K562 (cell line): ENCODE measurements at regions not wholly inside any gene's neighbourhood (a gene's known extent, or its start where the extent isn't known, plus 50 kb on each side); places are given as distances from the start of the nearest gene placed in this dataset.

Experiments used
- ATAC-seq: fragments of 200-7000 bp; cut with Tn5 transposase; 3 replicates; pipeline ENCODE4 v1.9.1; 2020; ENCODE audit warnings: moderate library complexity
- BruUV-seq: library from RNA; stranded (reverse); fragments of 400-500 nt; replicated peaks from 2 replicates; lab custom pipeline; 2021; lab: Mats Ljungman, UMichigan
- CTCF ChIA-PET: fragments of 300-600 bp; formaldehyde crosslinking; extraction: SDS; loops from one replicate; lab custom pipeline; 2021; ENCODE audit warnings: low intra/inter-chr PET ratio; lab: Yijun Ruan, JAX
- POLR2A ChIA-PET: fragments of 300-600, 350-650 bp; sonication (Branson Sonifier 250); formaldehyde crosslinking; extraction: SDS; loops from one replicate; lab custom pipeline; 2021; ENCODE audit warnings: antibody characterized with exemption, inconsistent platforms; lab: Yijun Ruan, JAX
- DNase-seq, 4 experiments: peaks; one replicate each; pipeline versions ENCODE4 v3.0.0 to v3.0.0-alpha.2; 2011 to 2018; ENCODE audit warnings: low spot score in 3 of 4, mixed read lengths in 3 of 4; ENCODE audit errors: extremely low read depth in 1 of 4
- FAIRE-seq: peaks from 2 replicates; lab custom pipeline; 2011; peaks lifted over from hg19 to GRCh38; lab: Jason Lieb, UNC
- H2AFZ ChIP-seq: 2 replicates; pipeline ENCODE4 v1.6.0; 2011; ENCODE audit warnings: low read depth, low read length, control low read depth, inconsistent platforms
- H3K27ac ChIP-seq: fragments of 200-600 bp; 3 replicates; pipeline ENCODE4 v1.8.0; 2011; ENCODE audit warnings: low read depth, mild to moderate bottlenecking, control low read depth, inconsistent platforms, low read length, moderate library complexity, mixed read lengths; ENCODE audit errors: extremely low read depth
- H3K27me3 ChIP-seq, 2 experiments: fragments of 300-600 bp in 1 of 2; 2 replicates in 1 of 2; 3 replicates in 1 of 2; pipeline versions ENCODE4 v1.6.0 to v1.8.0; 2011; ENCODE audit warnings: inconsistent platforms in 2 of 2, low read length in 2 of 2, mild to moderate bottlenecking in 1 of 2, mixed read lengths in 1 of 2, moderate library complexity in 1 of 2; ENCODE audit not compliant: control insufficient read depth in 2 of 2, insufficient read depth in 2 of 2
- H3K36me3 ChIP-seq: fragments of 300-600 bp; 3 replicates; pipeline ENCODE4 v1.8.0; 2011; ENCODE audit warnings: mild to moderate bottlenecking, low read length, inconsistent platforms; ENCODE audit not compliant: control insufficient read depth, insufficient read depth
- H3K4me1 ChIP-seq, 2 experiments: fragments of 200-600 bp in 1 of 2; replicated peaks in 1 of 2; 2 replicates in 1 of 2; 3 replicates in 1 of 2; pipeline versions ENCODE4 v1.5.1 to v1.8.0; 2011; ENCODE audit warnings: inconsistent platforms in 2 of 2, low read length in 2 of 2, mild to moderate bottlenecking in 1 of 2, mixed read lengths in 1 of 2, moderate library complexity in 1 of 2; ENCODE audit not compliant: control insufficient read depth in 2 of 2, insufficient read depth in 2 of 2
- H3K4me2 ChIP-seq: 2 replicates; pipeline ENCODE4 v1.6.1; 2011; ENCODE audit warnings: low read length, control low read depth, inconsistent platforms, mixed read lengths; ENCODE audit not compliant: insufficient read depth
- H3K4me3 ChIP-seq: fragments of 200-600 bp; sonication (generic), shearing (Covaris generic); 2 replicates; pipeline ENCODE4 v1.5.1; 2016; ENCODE audit warnings: control low read depth, inconsistent platforms
- H3K79me2 ChIP-seq: fragments of 200-600 bp; 3 replicates; pipeline ENCODE4 v1.8.0; 2011; ENCODE audit warnings: low read length, inconsistent platforms; ENCODE audit not compliant: control insufficient read depth, insufficient read depth
- H3K9ac ChIP-seq, 2 experiments: 2 replicates each; pipeline versions ENCODE4 v1.6.0 to v1.6.1; 2011; ENCODE audit warnings: low read depth in 2 of 2, low read length in 2 of 2, control low read depth in 1 of 2, inconsistent platforms in 1 of 2, mild to moderate bottlenecking in 1 of 2, mixed read lengths in 1 of 2; ENCODE audit not compliant: insufficient read depth in 1 of 2
- H3K9me1 ChIP-seq: one replicate; pipeline ENCODE4 v1.6.0; 2011; ENCODE audit warnings: inconsistent platforms, mild to moderate bottlenecking, low read length, moderate library complexity; ENCODE audit not compliant: control insufficient read depth, insufficient read depth
- H3K9me3 ChIP-seq: replicated peaks from 2 replicates; pipeline ENCODE4 v1.5.1; 2011; ENCODE audit warnings: low read depth, low read length, inconsistent platforms; ENCODE audit not compliant: control insufficient read depth, insufficient read depth
- H4K20me1 ChIP-seq: replicated peaks from 2 replicates; pipeline ENCODE4 v1.6.1; 2011; ENCODE audit warnings: low read length, inconsistent platforms, mixed read lengths; ENCODE audit not compliant: control insufficient read depth, insufficient read depth
- BRCA1 ChIP-seq, 2 experiments: fragments of 450-650 bp in 1 of 2; sonication (generic) in 1 of 2; formaldehyde crosslinking in 1 of 2; IDR thresholded peaks; 2 replicates each; pipeline versions ENCODE4 v1.5.0 to v1.6.1; 2017 to 2020; ENCODE audit warnings: mild to moderate bottlenecking in 1 of 2, missing genetic modification reagents in 1 of 2
- FUS ChIP-seq: fragments of 200-400 bp; formaldehyde crosslinking; optimal IDR thresholded peaks from 2 replicates; pipeline ENCODE3; 2017; ENCODE audit warnings: low read depth, low read length
- GTF2F1 ChIP-seq: IDR thresholded peaks from 2 replicates; pipeline ENCODE4 v1.6.1; 2011; ENCODE audit warnings: low read depth, low read length, improper control_type of control experiment
- IRF2 ChIP-seq: sonication (generic); formaldehyde crosslinking; IDR thresholded peaks from 2 replicates; pipeline ENCODE4 v1.8.1; 2022; ENCODE audit warnings: mild to moderate bottlenecking, missing genetic modification reagents
- NR1H2 ChIP-seq: sonication (generic); formaldehyde crosslinking; IDR thresholded peaks from 2 replicates; pipeline ENCODE4 v1.4.0; 2020; ENCODE audit warnings: mild to moderate bottlenecking, missing genetic modification reagents
- PCBP1 ChIP-seq: fragments of 200-400 bp; formaldehyde crosslinking; IDR thresholded peaks from 2 replicates; pipeline ENCODE4 v1.6.1; 2018; ENCODE audit warnings: mild to moderate bottlenecking, low read depth, low read length; ENCODE audit not compliant: poor library complexity, severe bottlenecking
- POLR2AphosphoS5 ChIP-seq: IDR thresholded peaks from 2 replicates; pipeline ENCODE4 v1.6.1; 2011; ENCODE audit warnings: mild to moderate bottlenecking, low read depth, low read length, moderate library complexity; ENCODE audit not compliant: control insufficient read depth, insufficient read depth
- TGIF2 ChIP-seq: sonication (generic); formaldehyde crosslinking; IDR thresholded peaks from 2 replicates; pipeline ENCODE4 v1.8.1; 2022; ENCODE audit warnings: mild to moderate bottlenecking, missing genetic modification reagents, moderate library complexity
- ZNF830 ChIP-seq: fragments of 250-450 bp; sonication (Bioruptor Pico); IDR thresholded peaks from 2 replicates; pipeline ENCODE4 v1.5.0; 2021; ENCODE audit warnings: mild to moderate bottlenecking
- WGBS: fragments of 100-300 bp; shearing (Covaris generic); methylation state at CpG from one replicate; pipeline ENCODE4 v1.1.6; 2016; ENCODE audit warnings: low coverage, mixed read lengths; ENCODE audit not compliant: insufficient coverage; ENCODE audit errors: missing lambda C conversion rate; 5-methylcytosine and 5-hydroxymethylcytosine counted together
- in situ Hi-C: fragments of 300-500 bp; cut with MboI; formaldehyde crosslinking; loops from 4 replicates; pipeline ENCODE4 v1.15.0; 2018; ENCODE audit warnings: inconsistent platforms, mixed read lengths
- intact Hi-C: fragments of 100-400 bp; cut with micrococcal nuclease; formaldehyde crosslinking; loops from 2 replicates; pipeline ENCODE4 v1.14.2; 2022
- TF ChIP-seq, protein P1 (sequence below): fragments of 250-450 bp; sonication (Bioruptor Pico); IDR thresholded peaks from 2 replicates; pipeline ENCODE4 v1.8.0; 2021; ENCODE audit warnings: moderate library complexity, mild to moderate bottlenecking, inconsistent platforms
- TF ChIP-seq, protein P2 (sequence below): sonication (generic); formaldehyde crosslinking; IDR thresholded peaks from 2 replicates; pipeline ENCODE4 v1.8.0; 2022; ENCODE audit warnings: mild to moderate bottlenecking, missing genetic modification reagents, borderline replicate concordance
- TF ChIP-seq, protein P3 (sequence below): fragments of 450-650 bp; formaldehyde crosslinking; conservative IDR thresholded peaks from 2 replicates; pipeline ENCODE4 v1.4.0; 2022; ENCODE audit warnings: mild to moderate bottlenecking, missing genetic modification characterization
- TF ChIP-seq, protein P4 (sequence below): sonication (generic); formaldehyde crosslinking; IDR thresholded peaks from 2 replicates; pipeline ENCODE4 v1.8.1; 2022; ENCODE audit warnings: missing genetic modification reagents
- TF ChIP-seq, protein P5 (sequence below): sonication (generic); formaldehyde crosslinking; IDR thresholded peaks from 2 replicates; pipeline ENCODE4 v1.4.0; 2020; ENCODE audit warnings: mild to moderate bottlenecking, missing genetic modification reagents
- TF ChIP-seq, protein P6 (sequence below): fragments of 250-450 bp; sonication (Bioruptor Pico); IDR thresholded peaks from 2 replicates; pipeline ENCODE4 v1.9.0; 2021; ENCODE audit warnings: mild to moderate bottlenecking

DNA sequence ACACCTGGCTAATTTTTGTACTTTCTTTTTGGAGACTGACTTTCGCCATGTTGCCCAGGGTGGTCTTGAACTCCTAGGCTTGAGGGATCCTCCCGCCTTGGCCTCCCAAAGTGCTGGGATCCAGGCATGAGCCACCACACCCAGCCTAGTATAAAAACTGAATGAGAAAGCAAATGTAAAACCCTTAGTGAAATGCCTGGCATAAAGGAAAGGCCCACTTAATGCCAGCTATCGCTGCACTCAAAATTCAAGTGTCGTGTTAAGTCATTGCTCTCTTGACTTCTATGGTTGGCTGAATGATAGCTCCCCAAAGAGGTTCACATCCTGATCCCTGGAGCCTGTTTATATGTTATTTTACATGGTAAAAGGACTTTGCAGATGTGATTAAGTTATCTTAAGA lies 54.4 kb upstream of the PNRC1 start:
- peaks cover 8 to 21% of the 10 kb centered on the region in 2 experiments; a peak in 4 of 5 replicates for H3K27me3 ChIP-seq
- BruUV-seq, result no TSS peak
- H3K36me3 ChIP-seq, result no peaks in the 10 kb centered on the region
- in situ Hi-C loops, result no loop called here
- no peak overlapping the region for H3K27ac ChIP-seq
- no peak for FAIRE-seq
- no peak for ATAC-seq
- H3K9me1 ChIP-seq, result no peaks in the 10 kb centered on the region
- no peak overlapping the region for H2AFZ ChIP-seq
- H4K20me1 ChIP-seq, result no peaks in the 10 kb centered on the region
- no peak overlapping the region for H3K9ac ChIP-seq
- H3K4me2 ChIP-seq, result no peak overlapping the region
- intact Hi-C loops, result no loop called here
- DNase-seq, result no peak
- CTCF ChIA-PET, result no interaction called here
- POLR2A ChIA-PET, result interaction anchor here (1.0 kb wide), 1 partner anchor 19 kb away, joined by 3 read pairs; no protein-coding TSS in a partner anchor
- H3K79me2 ChIP-seq, result no peaks in the 10 kb centered on the region
- WGBS, result 12% methylated on average over 4 of the region's 4 CpGs
- H3K9me3 ChIP-seq, result no peaks in the 10 kb centered on the region
- no peak for TF ChIP-seq IRF2
- TF ChIP-seq, protein P1, sequence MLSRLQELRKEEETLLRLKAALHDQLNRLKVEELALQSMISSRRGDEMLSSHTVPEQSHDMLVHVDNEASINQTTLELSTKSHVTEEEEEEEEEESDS (CRISPR knock-in tag), result no peak
- TF ChIP-seq FUS, result no peak
- TF ChIP-seq BRCA1 (IDR thresholded peaks at IDR 0.05), result no peak
- TF ChIP-seq BRCA1 (CRISPR knock-in tag; IDR thresholded peaks at IDR 0.05), result no peak
- no peak for TF ChIP-seq GTF2F1
- TF ChIP-seq, protein P2, sequence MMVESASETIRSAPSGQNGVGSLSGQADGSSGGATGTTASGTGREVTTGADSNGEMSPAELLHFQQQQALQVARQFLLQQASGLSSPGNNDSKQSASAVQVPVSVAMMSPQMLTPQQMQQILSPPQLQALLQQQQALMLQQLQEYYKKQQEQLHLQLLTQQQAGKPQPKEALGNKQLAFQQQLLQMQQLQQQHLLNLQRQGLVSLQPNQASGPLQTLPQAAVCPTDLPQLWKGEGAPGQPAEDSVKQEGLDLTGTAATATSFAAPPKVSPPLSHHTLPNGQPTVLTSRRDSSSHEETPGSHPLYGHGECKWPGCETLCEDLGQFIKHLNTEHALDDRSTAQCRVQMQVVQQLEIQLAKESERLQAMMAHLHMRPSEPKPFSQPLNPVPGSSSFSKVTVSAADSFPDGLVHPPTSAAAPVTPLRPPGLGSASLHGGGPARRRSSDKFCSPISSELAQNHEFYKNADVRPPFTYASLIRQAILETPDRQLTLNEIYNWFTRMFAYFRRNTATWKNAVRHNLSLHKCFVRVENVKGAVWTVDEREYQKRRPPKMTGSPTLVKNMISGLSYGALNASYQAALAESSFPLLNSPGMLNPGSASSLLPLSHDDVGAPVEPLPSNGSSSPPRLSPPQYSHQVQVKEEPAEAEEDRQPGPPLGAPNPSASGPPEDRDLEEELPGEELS (CRISPR knock-in tag), result no peak
- TF ChIP-seq PCBP1, result no peak
- TF ChIP-seq, protein P3, sequence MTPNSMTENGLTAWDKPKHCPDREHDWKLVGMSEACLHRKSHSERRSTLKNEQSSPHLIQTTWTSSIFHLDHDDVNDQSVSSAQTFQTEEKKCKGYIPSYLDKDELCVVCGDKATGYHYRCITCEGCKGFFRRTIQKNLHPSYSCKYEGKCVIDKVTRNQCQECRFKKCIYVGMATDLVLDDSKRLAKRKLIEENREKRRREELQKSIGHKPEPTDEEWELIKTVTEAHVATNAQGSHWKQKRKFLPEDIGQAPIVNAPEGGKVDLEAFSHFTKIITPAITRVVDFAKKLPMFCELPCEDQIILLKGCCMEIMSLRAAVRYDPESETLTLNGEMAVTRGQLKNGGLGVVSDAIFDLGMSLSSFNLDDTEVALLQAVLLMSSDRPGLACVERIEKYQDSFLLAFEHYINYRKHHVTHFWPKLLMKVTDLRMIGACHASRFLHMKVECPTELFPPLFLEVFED, result no peak
- TF ChIP-seq POLR2AphosphoS5, result no peak
- TF ChIP-seq NR1H2 (CRISPR knock-in tag), result no peak
- TF ChIP-seq, protein P4, sequence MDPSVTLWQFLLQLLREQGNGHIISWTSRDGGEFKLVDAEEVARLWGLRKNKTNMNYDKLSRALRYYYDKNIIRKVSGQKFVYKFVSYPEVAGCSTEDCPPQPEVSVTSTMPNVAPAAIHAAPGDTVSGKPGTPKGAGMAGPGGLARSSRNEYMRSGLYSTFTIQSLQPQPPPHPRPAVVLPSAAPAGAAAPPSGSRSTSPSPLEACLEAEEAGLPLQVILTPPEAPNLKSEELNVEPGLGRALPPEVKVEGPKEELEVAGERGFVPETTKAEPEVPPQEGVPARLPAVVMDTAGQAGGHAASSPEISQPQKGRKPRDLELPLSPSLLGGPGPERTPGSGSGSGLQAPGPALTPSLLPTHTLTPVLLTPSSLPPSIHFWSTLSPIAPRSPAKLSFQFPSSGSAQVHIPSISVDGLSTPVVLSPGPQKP (CRISPR knock-in tag), result no peak
- TF ChIP-seq, protein P5, sequence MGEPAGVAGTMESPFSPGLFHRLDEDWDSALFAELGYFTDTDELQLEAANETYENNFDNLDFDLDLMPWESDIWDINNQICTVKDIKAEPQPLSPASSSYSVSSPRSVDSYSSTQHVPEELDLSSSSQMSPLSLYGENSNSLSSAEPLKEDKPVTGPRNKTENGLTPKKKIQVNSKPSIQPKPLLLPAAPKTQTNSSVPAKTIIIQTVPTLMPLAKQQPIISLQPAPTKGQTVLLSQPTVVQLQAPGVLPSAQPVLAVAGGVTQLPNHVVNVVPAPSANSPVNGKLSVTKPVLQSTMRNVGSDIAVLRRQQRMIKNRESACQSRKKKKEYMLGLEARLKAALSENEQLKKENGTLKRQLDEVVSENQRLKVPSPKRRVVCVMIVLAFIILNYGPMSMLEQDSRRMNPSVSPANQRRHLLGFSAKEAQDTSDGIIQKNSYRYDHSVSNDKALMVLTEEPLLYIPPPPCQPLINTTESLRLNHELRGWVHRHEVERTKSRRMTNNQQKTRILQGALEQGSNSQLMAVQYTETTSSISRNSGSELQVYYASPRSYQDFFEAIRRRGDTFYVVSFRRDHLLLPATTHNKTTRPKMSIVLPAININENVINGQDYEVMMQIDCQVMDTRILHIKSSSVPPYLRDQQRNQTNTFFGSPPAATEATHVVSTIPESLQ (CRISPR knock-in tag), result no peak
- TF ChIP-seq, protein P6, sequence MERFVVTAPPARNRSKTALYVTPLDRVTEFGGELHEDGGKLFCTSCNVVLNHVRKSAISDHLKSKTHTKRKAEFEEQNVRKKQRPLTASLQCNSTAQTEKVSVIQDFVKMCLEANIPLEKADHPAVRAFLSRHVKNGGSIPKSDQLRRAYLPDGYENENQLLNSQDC (CRISPR knock-in tag), result no peak
- TF ChIP-seq TGIF2 (CRISPR knock-in tag), result no peak
- no peak for TF ChIP-seq ZNF830 (CRISPR knock-in tag)
- H3K4me3 ChIP-seq, result no peak overlapping the region
- H3K4me1 ChIP-seq, result no peaks in the 10 kb centered on the region
